Kidney epithelial cell (primary cell): ENCODE measurements at regions not wholly inside any gene's neighbourhood (a gene's known extent, or its start where the extent isn't known, plus 50 kb on each side); places are given as distances from the start of the nearest gene placed in this dataset.
"Not testable (repeated sequence)": the region's sequence is repeated elsewhere in the genome, so short reads cannot be mapped to it uniquely, and the experiment has no call there.

Experiments used
- DNase-seq: peaks from one replicate; pipeline ENCODE4 v3.0.0-alpha.2; 2010; ENCODE audit warnings: low read depth
- H3K27me3 ChIP-seq: 2 replicates; pipeline ENCODE4 v1.6.0; 2011; ENCODE audit warnings: low read length; ENCODE audit not compliant: control insufficient read depth, insufficient read depth
- H3K36me3 ChIP-seq: 2 replicates; pipeline ENCODE4 v1.5.1; 2011; ENCODE audit warnings: low read length; ENCODE audit not compliant: control insufficient read depth, insufficient read depth
- H3K4me3 ChIP-seq: 2 replicates; pipeline ENCODE4 v1.5.1; 2011; ENCODE audit warnings: low read depth, mild to moderate bottlenecking, control low read depth, low read length
- TF ChIP-seq, protein P1 (sequence below): IDR thresholded peaks from 2 replicates; pipeline ENCODE4 v1.5.1; 2011; ENCODE audit warnings: mild to moderate bottlenecking, moderate library complexity, low read length, control low read depth, inconsistent platforms; ENCODE audit not compliant: insufficient read depth, poor library complexity, severe bottlenecking

DNA sequence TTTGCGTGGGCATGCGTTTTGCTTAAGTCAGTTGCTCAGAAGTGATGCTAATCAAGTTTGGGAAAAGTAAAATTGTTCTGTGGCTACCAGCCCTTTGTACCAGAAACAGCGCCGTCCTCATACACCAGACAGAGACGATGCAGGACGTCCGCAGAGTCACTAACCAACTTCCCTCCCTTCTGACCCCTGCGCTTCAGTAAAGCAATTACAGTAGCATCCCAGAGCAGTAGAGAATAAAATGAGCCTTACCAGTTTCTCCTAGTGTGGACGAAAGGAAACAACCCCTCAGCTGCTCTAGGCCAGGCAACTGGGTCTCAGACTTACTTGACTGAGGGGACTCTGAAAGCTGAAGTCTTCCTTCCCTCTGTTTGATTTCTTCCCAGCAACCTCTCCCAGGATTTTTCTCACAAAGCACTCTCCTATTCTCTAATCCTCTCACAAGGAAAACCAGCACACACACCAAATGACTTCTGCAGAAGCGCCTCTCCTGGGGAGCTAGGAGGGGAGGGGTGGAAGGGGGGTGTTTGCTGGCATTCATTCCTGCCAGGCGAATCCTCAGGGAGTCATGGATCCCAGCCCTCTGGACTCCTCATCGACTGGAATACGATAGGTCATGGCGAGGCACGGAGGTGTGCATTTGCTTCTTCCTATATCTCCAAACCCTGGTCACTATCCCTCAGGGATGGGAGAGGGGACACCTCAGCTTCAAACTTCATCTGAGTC is 56.0 kb upstream of the MID1 start:
- TF ChIP-seq, protein P1, sequence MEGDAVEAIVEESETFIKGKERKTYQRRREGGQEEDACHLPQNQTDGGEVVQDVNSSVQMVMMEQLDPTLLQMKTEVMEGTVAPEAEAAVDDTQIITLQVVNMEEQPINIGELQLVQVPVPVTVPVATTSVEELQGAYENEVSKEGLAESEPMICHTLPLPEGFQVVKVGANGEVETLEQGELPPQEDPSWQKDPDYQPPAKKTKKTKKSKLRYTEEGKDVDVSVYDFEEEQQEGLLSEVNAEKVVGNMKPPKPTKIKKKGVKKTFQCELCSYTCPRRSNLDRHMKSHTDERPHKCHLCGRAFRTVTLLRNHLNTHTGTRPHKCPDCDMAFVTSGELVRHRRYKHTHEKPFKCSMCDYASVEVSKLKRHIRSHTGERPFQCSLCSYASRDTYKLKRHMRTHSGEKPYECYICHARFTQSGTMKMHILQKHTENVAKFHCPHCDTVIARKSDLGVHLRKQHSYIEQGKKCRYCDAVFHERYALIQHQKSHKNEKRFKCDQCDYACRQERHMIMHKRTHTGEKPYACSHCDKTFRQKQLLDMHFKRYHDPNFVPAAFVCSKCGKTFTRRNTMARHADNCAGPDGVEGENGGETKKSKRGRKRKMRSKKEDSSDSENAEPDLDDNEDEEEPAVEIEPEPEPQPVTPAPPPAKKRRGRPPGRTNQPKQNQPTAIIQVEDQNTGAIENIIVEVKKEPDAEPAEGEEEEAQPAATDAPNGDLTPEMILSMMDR = no peak
- DNase-seq = no peak
- no peaks in the 10 kb centered on the region for H3K27me3 ChIP-seq
- no peaks in the 10 kb centered on the region for H3K36me3 ChIP-seq
- no peak overlapping the region for H3K4me3 ChIP-seq

DNA sequence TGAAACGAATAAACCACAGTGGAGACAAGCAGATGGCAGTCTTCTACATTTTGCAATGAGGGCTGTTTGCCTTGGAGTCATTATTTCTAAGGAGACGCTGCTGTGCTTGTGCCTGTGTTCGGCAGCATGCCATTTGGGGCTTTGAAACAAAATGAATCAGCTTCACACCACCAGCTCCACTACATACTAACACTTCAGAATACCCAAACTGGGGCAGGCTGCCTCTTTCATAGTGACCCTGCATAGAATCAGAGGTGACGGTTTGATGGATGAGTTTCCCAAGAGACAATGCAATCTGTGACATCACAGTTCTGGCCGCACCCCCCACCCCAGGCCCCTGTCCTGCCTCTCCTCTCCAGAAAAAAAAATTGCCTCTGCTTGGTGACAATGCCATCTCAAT is 57.1 kb upstream of the MID1 start:
- Histone ChIP-seq H3K4me3 (no peak overlapping the region), H3K27me3 (no peaks in the 10 kb centered on the region), H3K36me3 (no peaks in the 10 kb centered on the region)
- TF ChIP-seq, protein P1 = no peak
- no peak for DNase-seq

DNA sequence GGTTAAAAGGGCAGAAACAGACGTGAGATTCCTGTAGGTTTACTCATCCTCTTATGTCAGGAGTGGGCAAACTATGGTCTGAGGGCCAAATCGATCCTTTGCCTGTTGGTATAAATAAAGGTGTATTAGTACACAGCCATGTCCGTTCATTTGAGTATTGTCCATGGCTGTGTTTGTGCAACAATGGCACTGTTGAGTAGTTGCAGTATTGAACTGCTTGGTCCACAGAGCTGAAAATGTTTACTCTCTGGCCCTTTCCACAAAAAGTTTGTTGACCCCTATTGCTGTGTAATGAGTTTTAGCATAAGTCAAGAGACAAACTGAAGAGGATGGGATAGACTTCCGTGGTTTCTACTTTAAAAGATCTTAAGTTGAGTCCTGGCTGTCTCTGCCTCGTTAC is 59.0 kb upstream of the MID1 start:
- TF ChIP-seq, protein P1 = no peak
- no peak for DNase-seq
- Histone ChIP-seq H3K4me3 (no peak overlapping the region), H3K36me3 (no peaks in the 10 kb centered on the region), H3K27me3 (no peaks in the 10 kb centered on the region)

DNA sequence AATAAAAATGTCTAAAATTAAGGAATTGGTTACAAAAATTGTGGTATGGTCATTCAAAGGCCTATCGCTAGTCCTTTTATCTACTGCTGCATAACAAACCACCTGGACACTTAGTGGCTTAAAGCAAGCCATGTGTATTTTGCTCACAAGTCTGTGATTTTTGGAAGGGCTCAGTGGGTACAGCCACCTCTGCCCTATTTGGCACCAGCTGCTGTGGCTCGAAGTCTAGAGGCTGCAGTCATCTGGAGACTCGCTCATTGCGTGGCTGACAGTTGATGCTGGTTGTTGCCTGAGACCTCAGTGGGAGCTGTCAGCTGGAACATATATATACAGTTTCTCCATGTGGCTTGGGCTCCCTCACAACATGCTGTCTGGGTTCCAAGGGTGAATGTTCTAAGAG is 60.8 kb upstream of the MID1 start:
- H3K4me3 ChIP-seq = no peak overlapping the region
- no peaks in the 10 kb centered on the region for H3K36me3 ChIP-seq
- no peak for DNase-seq
- H3K27me3 ChIP-seq = no peaks in the 10 kb centered on the region
- TF ChIP-seq, protein P1 = no peak

DNA sequence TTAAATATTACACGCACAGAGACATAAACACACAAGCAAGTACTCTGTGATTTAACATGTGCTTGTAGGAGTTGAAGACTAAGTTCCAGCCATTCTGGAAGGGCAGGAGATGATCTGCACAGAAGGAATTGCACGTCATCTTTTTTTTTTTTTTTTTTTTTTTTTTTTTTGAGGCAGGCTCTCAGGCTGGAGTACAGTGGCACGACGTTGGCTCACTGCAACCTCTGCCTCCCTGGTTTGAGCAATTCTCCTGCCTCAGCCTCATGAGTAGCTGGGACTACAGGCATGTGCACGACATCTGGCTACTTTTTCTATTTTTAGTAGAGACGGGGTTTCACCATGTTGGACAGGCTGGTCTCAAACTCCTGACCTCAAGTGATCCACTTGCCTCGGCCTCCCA is 63.2 kb upstream of the MID1 start:
- H3K4me3 ChIP-seq, H3K36me3 ChIP-seq, DNase-seq, H3K27me3 ChIP-seq: not testable (repeated sequence)

DNA sequence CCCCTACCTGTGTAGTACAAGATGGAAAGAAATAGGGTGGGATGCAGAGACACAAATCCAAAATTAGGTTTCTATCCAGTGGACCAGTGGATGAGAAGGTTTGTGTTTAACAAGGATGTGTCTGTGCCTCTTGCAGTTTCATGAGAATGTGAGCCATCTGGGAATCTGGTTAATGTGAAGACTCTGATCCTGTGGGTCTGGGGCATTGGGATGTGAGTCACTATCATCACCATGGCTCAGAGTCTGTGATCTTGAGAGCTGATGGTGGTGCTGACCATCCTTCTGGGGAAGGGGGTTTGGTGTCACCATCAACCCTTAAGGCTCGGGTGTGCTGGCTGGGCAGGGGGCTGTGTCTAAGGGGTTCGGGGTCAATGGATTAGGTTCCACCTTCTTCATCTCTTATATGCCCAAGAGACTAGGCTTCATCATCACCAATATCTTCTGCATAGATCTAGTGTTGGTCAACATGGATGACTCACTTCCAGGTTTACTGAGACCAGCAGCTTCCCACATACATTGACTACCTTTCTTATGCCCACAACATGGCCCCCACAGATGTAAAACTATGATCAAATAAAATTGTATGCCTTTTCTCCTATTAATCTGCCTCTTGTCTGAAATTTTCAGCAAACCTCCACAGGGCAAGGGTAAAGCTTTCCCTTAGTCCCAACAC is 65.7 kb upstream of the MID1 start:
- Histone ChIP-seq H3K4me3 (no peak overlapping the region), H3K27me3 (no peaks in the 10 kb centered on the region), H3K36me3 (no peaks in the 10 kb centered on the region)
- DNase-seq = no peak
- TF ChIP-seq, protein P1 = no peak

DNA sequence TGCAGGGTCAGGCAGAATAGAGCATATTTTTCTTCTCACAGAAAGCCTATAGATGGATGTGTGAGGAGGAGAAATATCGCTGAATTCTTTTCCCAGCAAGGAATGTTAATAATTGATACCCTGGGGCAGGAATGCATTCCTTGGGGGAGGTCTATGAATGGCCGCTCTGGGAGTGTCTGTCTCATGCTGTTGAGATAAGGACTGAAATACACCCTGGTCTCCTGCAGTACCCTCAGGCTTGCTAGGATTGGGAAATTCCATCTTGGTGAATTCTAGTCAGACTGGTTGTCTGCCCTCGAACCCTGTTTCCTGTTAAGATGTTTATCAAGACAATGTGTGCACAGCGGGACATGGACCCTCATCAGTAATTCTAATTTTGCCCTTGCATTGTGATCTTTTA is 71.4 kb upstream of the MID1 start:
- H3K4me3 ChIP-seq, H3K27me3 ChIP-seq, H3K36me3 ChIP-seq, DNase-seq: not testable (repeated sequence)
